C4-2B (cell line): ENCODE measurements at regions not wholly inside any gene's neighbourhood (a gene's known extent, or its start where the extent isn't known, plus 50 kb on each side); places are given as distances from the start of the nearest gene placed in this dataset.

Source experiments
- H3K27ac ChIP-seq: fragments of 450-650 bp; 2 replicates; pipeline ENCODE4 v1.5.1; 2017
- CTCF ChIP-seq: fragments of 450-650 bp; conservative IDR thresholded peaks from 2 replicates; pipeline ENCODE4 v1.5.1; 2017; ENCODE audit warnings: mild to moderate bottlenecking
- ZFX ChIP-seq: fragments of 450-650 bp; IDR thresholded peaks from 2 replicates; pipeline ENCODE4 v1.6.1; 2017

- no peak for TF ChIP-seq ZFX
- TF ChIP-seq CTCF, result no peak
These were observed 52.0 kb upstream of the ACTRT2 start for GRCh38 chr1:2969011-2969844.

DNA sequence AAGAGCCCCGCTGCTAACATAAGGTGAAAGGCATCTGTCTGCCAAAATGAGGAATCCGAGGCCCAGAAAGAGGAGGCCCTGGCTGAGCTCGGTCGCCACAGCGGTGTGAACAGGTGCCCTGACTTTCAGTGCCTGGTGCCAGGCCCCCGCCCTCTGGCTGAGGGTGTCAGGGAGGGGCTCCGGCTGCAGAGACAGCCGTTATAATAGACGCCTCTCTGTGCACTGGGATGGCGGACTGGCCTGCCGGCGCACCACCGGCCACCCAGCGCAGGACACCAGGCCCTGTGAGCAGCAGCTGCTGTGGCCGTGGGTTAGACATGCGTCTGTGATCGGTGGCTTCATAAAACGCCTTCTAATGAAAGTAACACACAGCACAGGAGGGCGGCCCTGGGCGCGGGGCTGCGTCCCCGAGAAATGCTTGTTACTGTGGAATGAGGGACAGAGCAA lies 51.4 kb upstream of the ACTRT2 start:
- H3K27ac ChIP-seq, result no peak overlapping the region
- TF ChIP-seq CTCF (no peak), ZFX (no peak)

More at GRCh38 chr1:2969011-2969844, 52.0 kb upstream of the ACTRT2 start:
- no peak overlapping the region for H3K27ac ChIP-seq

DNA sequence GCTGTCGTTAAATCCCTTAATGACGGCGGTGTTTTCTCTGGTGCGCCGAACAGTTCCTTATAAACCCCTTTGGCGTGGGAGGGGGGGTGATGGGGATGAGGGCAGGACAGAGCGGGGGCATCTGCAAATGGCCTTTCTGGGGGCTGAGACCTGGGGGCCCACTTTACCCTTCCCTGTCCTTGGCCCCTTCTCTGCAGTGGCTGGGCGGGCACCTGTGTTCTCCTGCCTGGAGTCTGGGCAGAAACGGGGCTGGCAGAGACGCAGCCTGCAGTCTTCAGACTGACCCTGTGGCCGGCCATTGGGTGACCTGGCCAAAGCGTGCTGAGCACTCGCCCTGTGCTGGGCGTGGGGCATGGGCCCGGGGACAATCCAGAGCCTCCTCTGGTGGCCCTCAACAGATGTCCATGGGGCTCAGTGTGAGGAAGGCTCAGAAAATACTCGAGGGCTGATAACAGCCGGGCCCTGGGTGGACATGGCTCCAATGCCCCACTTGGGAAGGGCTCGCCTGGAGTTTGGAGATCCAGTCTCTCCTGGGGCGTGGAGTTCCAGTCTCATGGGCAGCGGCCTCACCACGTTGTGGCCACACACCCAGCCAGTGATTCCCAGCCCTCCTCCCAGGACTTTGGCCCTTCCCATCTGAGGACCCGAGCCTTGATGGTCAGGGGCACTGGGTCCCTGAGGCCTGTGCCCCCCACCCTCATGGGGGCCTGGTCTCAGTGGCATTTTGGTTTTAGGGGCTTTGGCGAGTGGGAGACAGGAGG lies 50.8 kb upstream of the ACTRT2 start:
- TF ChIP-seq ZFX, result no peak
- no peak for TF ChIP-seq CTCF
- no peak overlapping the region for H3K27ac ChIP-seq

GRCh38 chr1:2971101-2971501 lies 50.2 kb upstream of the ACTRT2 start:
- no peak for TF ChIP-seq ZFX
- no peak for TF ChIP-seq CTCF
- no peak overlapping the region for H3K27ac ChIP-seq
